K562 (cell line): ENCODE measurements at regions not wholly inside any gene's neighbourhood (a gene's known extent, or its start where the extent isn't known, plus 50 kb on each side); places are given as distances from the start of the nearest gene placed in this dataset.

Source experiments
- ATAC-seq: fragments of 200-7000 bp; cut with Tn5 transposase; 3 replicates; pipeline ENCODE4 v1.9.1; 2020; ENCODE audit warnings: moderate library complexity
- BruUV-seq: library from RNA; stranded (reverse); fragments of 400-500 nt; replicated peaks from 2 replicates; lab custom pipeline; 2021; lab: Mats Ljungman, UMichigan
- CTCF ChIA-PET: fragments of 300-600 bp; formaldehyde crosslinking; extraction: SDS; loops from one replicate; lab custom pipeline; 2021; ENCODE audit warnings: low intra/inter-chr PET ratio; lab: Yijun Ruan, JAX
- POLR2A ChIA-PET: fragments of 300-600, 350-650 bp; sonication (Branson Sonifier 250); formaldehyde crosslinking; extraction: SDS; loops from one replicate; lab custom pipeline; 2021; ENCODE audit warnings: antibody characterized with exemption, inconsistent platforms; lab: Yijun Ruan, JAX
- DNase-seq, 4 experiments: peaks; one replicate each; pipeline versions ENCODE4 v3.0.0 to v3.0.0-alpha.2; 2011 to 2018; ENCODE audit warnings: low spot score in 3 of 4, mixed read lengths in 3 of 4; ENCODE audit errors: extremely low read depth in 1 of 4
- FAIRE-seq: peaks from 2 replicates; lab custom pipeline; 2011; peaks lifted over from hg19 to GRCh38; lab: Jason Lieb, UNC
- H2AFZ ChIP-seq: 2 replicates; pipeline ENCODE4 v1.6.0; 2011; ENCODE audit warnings: low read depth, low read length, control low read depth, inconsistent platforms
- H3K27ac ChIP-seq: fragments of 200-600 bp; 3 replicates; pipeline ENCODE4 v1.8.0; 2011; ENCODE audit warnings: low read depth, mild to moderate bottlenecking, control low read depth, inconsistent platforms, low read length, moderate library complexity, mixed read lengths; ENCODE audit errors: extremely low read depth
- H3K27me3 ChIP-seq, 2 experiments: fragments of 300-600 bp in 1 of 2; 2 replicates in 1 of 2; 3 replicates in 1 of 2; pipeline versions ENCODE4 v1.6.0 to v1.8.0; 2011; ENCODE audit warnings: inconsistent platforms in 2 of 2, low read length in 2 of 2, mild to moderate bottlenecking in 1 of 2, mixed read lengths in 1 of 2, moderate library complexity in 1 of 2; ENCODE audit not compliant: control insufficient read depth in 2 of 2, insufficient read depth in 2 of 2
- H3K36me3 ChIP-seq: fragments of 300-600 bp; 3 replicates; pipeline ENCODE4 v1.8.0; 2011; ENCODE audit warnings: mild to moderate bottlenecking, low read length, inconsistent platforms; ENCODE audit not compliant: control insufficient read depth, insufficient read depth
- H3K4me1 ChIP-seq, 2 experiments: fragments of 200-600 bp in 1 of 2; replicated peaks in 1 of 2; 2 replicates in 1 of 2; 3 replicates in 1 of 2; pipeline versions ENCODE4 v1.5.1 to v1.8.0; 2011; ENCODE audit warnings: inconsistent platforms in 2 of 2, low read length in 2 of 2, mild to moderate bottlenecking in 1 of 2, mixed read lengths in 1 of 2, moderate library complexity in 1 of 2; ENCODE audit not compliant: control insufficient read depth in 2 of 2, insufficient read depth in 2 of 2
- H3K4me2 ChIP-seq: 2 replicates; pipeline ENCODE4 v1.6.1; 2011; ENCODE audit warnings: low read length, control low read depth, inconsistent platforms, mixed read lengths; ENCODE audit not compliant: insufficient read depth
- H3K4me3 ChIP-seq: fragments of 200-600 bp; sonication (generic), shearing (Covaris generic); 2 replicates; pipeline ENCODE4 v1.5.1; 2016; ENCODE audit warnings: control low read depth, inconsistent platforms
- H3K79me2 ChIP-seq: fragments of 200-600 bp; 3 replicates; pipeline ENCODE4 v1.8.0; 2011; ENCODE audit warnings: low read length, inconsistent platforms; ENCODE audit not compliant: control insufficient read depth, insufficient read depth
- H3K9ac ChIP-seq, 2 experiments: 2 replicates each; pipeline versions ENCODE4 v1.6.0 to v1.6.1; 2011; ENCODE audit warnings: low read depth in 2 of 2, low read length in 2 of 2, control low read depth in 1 of 2, inconsistent platforms in 1 of 2, mild to moderate bottlenecking in 1 of 2, mixed read lengths in 1 of 2; ENCODE audit not compliant: insufficient read depth in 1 of 2
- H3K9me1 ChIP-seq: one replicate; pipeline ENCODE4 v1.6.0; 2011; ENCODE audit warnings: inconsistent platforms, mild to moderate bottlenecking, low read length, moderate library complexity; ENCODE audit not compliant: control insufficient read depth, insufficient read depth
- H3K9me3 ChIP-seq: replicated peaks from 2 replicates; pipeline ENCODE4 v1.5.1; 2011; ENCODE audit warnings: low read depth, low read length, inconsistent platforms; ENCODE audit not compliant: control insufficient read depth, insufficient read depth
- H4K20me1 ChIP-seq: replicated peaks from 2 replicates; pipeline ENCODE4 v1.6.1; 2011; ENCODE audit warnings: low read length, inconsistent platforms, mixed read lengths; ENCODE audit not compliant: control insufficient read depth, insufficient read depth
- ARID4B ChIP-seq: sonication (generic); formaldehyde crosslinking; IDR thresholded peaks from 2 replicates; pipeline ENCODE4 v1.8.0; 2022; ENCODE audit warnings: mild to moderate bottlenecking, missing genetic modification reagents
- RNF219 ChIP-seq: fragments of 250-450 bp; sonication (Bioruptor Pico); IDR thresholded peaks from 2 replicates; pipeline ENCODE4 v1.5.0; 2022; ENCODE audit warnings: mild to moderate bottlenecking
- TAF1 ChIP-seq: IDR thresholded peaks from 2 replicates; pipeline ENCODE4 v1.6.1; 2011; ENCODE audit warnings: mild to moderate bottlenecking, low read length, moderate library complexity; ENCODE audit not compliant: insufficient read depth, control insufficient read depth, severe bottlenecking; ENCODE audit errors: extremely low read depth
- ZNF197 ChIP-seq: fragments of 200-800 bp; sonication (Bioruptor generic); IDR thresholded peaks from 2 replicates; pipeline ENCODE4 v1.6.1; 2016; ENCODE audit warnings: low read depth, missing genetic modification characterization, missing compliant biosample characterization
- WGBS: fragments of 100-300 bp; shearing (Covaris generic); methylation state at CpG from one replicate; pipeline ENCODE4 v1.1.6; 2016; ENCODE audit warnings: low coverage, mixed read lengths; ENCODE audit not compliant: insufficient coverage; ENCODE audit errors: missing lambda C conversion rate; 5-methylcytosine and 5-hydroxymethylcytosine counted together
- in situ Hi-C: fragments of 300-500 bp; cut with MboI; formaldehyde crosslinking; loops from 4 replicates; pipeline ENCODE4 v1.15.0; 2018; ENCODE audit warnings: inconsistent platforms, mixed read lengths
- intact Hi-C: fragments of 100-400 bp; cut with micrococcal nuclease; formaldehyde crosslinking; loops from 2 replicates; pipeline ENCODE4 v1.14.2; 2022

GRCh38 chr2:111704246-111704645 lies 179.7 kb downstream of the ANAPC1 start (continued):
- TF ChIP-seq TAF1 = no peak

- H3K4me3 ChIP-seq = no peak overlapping the region
- peaks cover 7 to 16% of the 10 kb centered on the region in 2 experiments; a peak in 4 of 5 replicates for H3K4me1 ChIP-seq
- H3K9ac ChIP-seq = no peak overlapping the region
These were observed 178.8 kb downstream of the ANAPC1 start for GRCh38 chr2:111705239-111705638.

More at GRCh38 chr2:111705239-111705638, 178.8 kb downstream of the ANAPC1 start:
- Histone ChIP-seq H3K79me2 (no peaks in the 10 kb centered on the region), H3K4me2 (no peak overlapping the region), H3K27ac (no peak overlapping the region), H3K9me1 (peaks cover 2% of the 10 kb centered on the region), H3K36me3 (no peaks in the 10 kb centered on the region), H3K9me3 (no peaks in the 10 kb centered on the region), H2AFZ (no peak overlapping the region), H4K20me1 (no peaks in the 10 kb centered on the region), H3K27me3 (no peaks in the 10 kb centered on the region)
- WGBS = 52% methylated on average over 6 of the region's 7 CpGs
- no TSS peak for BruUV-seq
- FAIRE-seq (no peak), DNase-seq (no peak), ATAC-seq (no peak)
- intact Hi-C loops (no loop called here), in situ Hi-C loops (loop anchor here (25.0 kb wide), 2 partner anchors 193 to 893 kb away; no protein-coding TSS in a partner anchor)
- ChIA-PET CTCF (no interaction called here), POLR2A (interaction anchor here (1.2 kb wide), 1 partner anchor 14 kb away, joined by 3 read pairs; no protein-coding TSS in a partner anchor)
- no peak for TF ChIP-seq RNF219 (CRISPR knock-in tag)
- peak; percentile 24; the same call in 1 of the 2 replicates for TF ChIP-seq ARID4B (CRISPR knock-in tag)
- TF ChIP-seq ZNF197 (CRISPR knock-in tag) = no peak
